ENCODE measurements at regions not wholly inside any gene's neighbourhood (a gene's known extent, or its start where the extent isn't known, plus 50 kb on each side); places are given as distances from the start of the nearest gene placed in this dataset.
"Not testable (repeated sequence)": the region's sequence is repeated elsewhere in the genome, so short reads cannot be mapped to it uniquely, and the experiment has no call there.

DNA sequence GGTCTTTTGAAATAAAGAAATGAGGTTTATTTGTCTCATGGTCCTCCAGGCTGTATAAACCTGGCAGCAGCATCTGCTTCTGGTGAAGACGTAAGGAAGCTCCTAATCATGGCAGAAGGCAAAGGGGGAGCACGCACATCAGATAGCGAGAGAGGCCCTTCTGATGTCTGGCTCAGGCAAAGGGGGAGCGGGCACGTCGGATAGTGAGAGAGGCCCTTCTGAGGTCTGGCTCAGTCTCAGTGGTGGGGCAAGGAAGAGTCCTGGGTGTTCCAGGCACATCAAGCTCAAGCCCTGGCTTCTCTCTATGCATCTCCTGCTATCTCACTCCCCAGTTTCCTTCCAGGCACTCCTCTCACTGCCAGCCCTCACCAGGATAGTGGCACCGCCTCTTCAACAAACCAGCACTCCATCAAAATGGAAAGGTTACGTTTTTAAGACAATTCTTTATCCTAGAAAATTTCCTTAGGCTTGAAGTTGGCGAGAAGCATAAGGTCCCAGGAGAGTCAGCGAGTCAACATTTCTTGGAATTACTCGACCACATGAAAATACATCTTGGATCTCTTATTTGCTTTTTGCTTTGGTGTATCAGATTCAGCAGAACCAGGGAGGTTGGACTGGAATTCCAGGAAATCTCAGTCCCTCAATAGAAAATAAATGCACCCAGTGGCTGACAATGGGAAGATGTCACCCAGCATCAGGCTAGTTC lies 189.6 kb upstream of the TMEM132C start:
- no peak for DNase-seq (ENCODE audit: low spot score)

DNA sequence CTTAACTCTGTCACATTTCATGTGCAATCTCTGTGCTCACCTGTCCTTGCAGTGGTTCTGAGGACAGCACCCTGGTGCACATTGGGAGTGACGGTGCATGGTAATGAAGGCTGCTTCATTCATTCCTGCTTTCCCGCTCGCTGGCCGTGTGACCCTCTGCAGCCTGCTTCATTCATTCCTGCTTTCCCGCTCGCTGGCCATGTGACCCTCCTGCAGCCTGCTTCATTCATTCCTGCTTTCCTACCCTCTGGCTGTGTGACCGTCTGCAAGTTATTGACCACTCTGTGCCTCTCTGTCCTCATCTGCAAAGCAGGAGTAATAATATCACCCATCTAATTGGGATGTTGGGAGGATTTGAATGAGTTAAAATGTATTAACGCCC lies 189.1 kb upstream of the TMEM132C start:
- no peak for DNase-seq (ENCODE audit: low spot score)

DNA sequence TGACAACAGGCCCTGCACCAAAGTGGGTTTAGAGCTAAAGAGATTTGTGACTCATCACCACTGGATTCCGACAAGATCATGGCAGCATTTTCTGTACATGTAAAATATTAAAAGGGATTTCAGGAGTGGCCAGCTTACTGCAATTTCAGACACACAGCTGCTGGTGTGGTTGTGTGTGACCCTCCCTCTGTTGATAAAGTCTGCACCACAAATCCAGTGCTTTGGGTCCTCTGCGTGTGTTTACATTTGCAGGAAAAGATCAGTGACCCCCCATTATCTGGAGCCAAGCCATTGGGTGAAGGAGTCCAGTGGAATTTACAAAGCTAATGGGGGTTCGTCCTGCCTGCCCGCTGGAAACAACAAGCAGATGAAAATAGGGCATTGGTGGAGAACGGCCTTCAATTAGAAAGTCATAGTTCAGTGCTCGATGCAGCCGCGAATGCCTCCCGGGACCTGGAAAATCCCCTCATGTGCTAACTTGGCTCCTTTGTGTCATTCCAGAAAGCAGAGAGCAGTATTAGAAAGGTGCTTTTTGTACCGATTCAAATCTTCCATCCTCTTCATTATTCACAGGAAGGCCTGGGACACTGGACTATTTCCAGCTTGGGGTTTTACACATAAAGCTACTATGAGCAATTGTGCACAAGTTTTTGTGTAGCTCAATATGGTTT lies 188.5 kb upstream of the TMEM132C start:
- DNase-seq (ENCODE audit: low spot score), result no peak

DNA sequence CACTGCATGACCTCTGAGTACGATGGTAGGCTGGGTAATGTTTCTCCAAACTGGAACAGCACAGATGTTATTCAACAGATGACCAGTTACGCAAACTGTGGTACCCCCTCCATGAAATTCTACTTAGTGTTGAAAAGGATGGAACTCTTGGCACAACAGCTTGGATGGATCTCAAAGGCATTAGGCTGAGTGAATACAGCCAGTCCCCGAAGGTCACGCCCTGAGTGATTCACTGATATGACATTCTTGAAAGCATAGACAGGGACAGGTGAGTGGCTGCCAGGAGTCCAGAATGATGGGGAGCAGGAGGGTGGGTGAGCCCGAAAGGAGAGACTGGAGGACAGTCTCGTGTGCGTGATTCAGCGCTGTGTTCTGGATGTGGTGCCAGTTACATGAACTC lies 187.5 kb upstream of the TMEM132C start:
- DNase-seq (ENCODE audit: low spot score), result no peak

DNA sequence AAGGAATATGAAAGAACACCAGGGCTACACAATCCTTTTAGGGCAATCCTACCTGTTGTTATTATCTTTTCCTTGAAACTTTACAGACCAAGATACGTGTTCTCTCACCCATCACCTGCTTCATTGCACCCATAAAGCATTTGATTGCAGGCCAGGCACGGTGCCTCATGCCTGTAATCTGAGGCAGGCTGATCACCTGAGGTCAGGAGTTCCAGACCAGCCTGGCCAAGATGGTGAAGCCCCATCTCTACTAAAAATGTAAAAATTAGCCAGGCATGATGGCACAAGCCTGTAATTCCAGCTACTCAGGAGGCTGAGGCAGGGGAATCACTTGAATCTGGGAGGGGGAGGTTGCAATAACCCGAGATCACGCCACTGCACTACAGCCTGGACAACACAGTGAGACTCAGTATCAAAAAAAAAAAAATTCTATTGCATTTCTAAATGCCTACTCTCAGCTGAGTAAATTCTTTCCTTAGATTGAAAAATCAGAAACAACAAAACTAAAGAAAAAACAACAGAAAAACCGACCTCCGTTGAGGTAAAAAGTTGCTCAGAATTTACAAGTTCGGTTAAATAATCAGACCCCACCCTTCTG lies 183.7 kb upstream of the TMEM132C start:
- no peak for DNase-seq (ENCODE audit: low spot score)

DNA sequence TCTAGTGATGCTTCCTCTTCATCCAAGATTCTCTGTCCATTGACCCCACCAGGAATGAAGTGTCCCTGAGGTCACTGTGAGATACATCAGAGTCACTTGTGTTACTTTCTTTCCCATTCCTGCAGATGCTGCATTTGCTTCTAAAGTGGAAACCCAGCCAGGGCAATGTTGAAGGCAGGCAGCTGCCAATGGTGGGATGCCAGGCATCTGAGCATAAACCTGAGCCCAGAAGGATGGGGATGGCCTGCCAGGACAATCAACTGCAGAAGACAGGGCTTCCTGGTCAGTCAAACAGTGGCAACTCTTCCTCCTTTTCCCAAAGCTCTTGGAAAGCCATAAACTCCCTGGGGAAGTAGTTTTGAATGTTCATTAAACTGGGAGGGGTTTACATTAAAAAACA lies 178.0 kb upstream of the TMEM132C start:
- DNase-seq (ENCODE audit: low spot score), result no peak

DNA sequence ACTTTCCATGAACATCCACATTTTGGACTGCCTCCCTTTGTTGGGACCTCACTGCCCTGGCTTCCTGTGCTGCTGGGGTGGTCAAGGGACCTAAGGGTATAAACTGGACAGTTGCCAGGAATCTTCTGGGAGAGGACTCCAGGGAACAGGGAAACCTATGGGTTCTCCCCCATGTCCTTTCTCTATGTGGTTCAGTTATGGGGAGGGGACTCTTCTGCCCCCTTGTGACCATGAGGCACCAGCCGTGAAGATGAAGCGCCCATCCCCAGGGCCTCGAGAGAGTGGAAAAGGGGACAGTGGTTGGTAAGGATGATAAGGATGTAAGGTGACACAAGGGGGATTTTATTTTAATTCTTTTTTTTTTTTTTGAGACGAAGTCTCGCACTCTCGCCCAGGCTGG lies 177.0 kb upstream of the TMEM132C start:
- DNase-seq (ENCODE audit: low spot score), result no peak

DNA sequence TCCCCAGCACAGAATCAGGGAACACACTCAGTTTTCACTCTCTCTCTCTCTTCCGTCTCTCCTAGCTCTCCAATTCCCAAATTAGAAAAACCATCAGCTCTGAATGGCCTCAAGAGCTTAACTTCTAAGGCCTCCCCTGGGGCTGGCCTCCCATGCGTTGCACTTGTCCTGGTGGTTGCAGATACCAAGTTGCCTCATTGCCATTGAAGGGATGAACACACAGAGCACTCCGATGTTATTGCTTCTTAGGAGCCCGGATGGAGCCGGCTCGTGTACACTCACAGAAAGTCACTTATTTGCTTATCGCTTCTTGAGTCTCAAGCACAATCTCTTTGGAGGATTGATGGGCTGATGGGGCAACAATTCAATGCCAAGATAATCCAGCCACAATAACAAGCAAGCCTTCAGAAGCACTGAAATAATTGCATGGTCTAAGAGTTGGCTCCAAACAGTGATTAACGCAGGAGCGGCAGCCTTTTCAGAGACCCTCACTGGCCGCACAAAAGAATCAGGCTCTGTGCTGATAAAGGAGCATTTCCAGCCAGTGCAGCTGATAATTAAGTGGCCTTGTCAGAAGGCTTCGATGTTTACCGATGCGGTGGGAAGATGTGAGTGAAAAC lies 175.8 kb upstream of the TMEM132C start:
- no peak for DNase-seq (ENCODE audit: low spot score)

DNA sequence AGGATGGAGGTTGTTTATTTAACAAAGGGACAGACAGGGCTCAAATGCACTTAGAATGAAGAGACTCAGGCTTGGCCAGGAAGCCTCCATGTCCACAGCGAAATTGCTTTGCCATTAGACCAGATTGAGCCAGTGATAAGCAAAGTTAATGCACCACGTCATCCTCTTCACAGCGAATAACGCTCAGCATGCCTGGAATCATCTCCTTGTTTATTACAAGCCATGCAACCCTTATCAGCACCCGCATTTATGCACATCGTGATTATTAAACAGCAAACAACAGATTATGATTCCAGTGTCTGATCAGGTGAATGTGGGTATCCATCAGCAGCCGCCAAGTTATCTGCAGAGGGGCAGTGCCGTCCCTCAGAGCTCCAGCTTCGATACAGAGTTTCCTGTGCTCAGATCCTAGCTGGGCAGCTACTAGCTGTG lies 175.0 kb upstream of the TMEM132C start:
- DNase-seq (ENCODE audit: low spot score), result no peak

DNA sequence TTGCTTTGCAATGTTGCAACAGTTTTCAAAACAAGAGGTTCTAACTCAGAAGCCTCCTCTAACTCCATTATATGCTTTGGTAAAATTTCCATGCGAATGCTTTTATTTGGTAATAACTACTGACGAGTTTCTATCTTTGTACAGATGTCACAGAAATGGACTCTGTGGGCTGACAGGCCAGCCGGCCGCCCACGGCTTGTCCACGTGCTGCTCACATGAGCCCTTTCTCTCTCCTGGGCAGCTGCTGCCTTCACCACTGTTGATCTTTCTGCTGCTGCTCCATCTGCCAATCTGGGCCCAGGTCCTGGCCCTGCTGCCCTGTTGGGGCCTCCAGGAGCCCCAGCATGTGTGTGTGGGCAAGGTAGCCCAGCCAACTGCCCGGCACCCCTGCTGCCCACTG lies 168.2 kb upstream of the TMEM132C start:
- DNase-seq (ENCODE audit: low spot score), result no peak

DNA sequence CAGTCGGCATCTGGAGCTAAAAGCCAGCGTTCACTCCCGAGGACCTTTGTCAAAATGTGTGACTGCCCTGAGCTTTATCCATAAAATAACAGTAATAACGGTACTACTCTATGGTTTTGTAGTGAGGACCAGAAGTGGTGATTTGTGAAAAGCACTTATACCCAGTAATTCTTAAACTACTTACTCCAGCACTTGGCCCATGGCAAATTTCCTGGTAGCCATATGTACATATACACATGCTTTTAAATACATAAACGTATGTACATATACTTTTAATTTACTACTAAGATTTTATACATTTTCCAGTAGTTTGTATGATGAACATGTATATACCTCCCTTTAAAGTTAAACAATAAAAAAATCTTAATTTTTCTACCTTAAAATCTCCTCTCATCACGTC lies 163.8 kb upstream of the TMEM132C start:
- no peak for DNase-seq (ENCODE audit: low spot score)

DNA sequence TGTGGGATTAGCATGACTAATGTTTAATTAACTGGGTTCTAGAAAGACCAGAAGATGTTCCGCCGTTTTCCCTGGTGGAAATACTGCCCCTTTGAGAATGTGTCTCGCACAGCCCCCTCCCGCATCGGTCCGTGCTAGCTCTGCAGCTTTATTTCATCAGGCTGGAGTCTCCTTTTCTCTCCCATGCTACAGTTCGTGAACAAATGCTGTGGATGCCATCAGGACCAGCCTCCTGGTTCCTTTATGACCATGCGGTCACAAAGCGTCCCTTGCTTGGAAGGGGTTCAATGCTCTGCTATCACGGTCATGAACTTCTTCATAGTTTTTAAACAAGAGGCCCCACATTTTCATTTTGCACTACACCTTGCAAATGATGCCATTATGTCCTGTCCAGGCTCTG lies 157.7 kb upstream of the TMEM132C start:
- DNase-seq (ENCODE audit: low spot score), result no peak

DNA sequence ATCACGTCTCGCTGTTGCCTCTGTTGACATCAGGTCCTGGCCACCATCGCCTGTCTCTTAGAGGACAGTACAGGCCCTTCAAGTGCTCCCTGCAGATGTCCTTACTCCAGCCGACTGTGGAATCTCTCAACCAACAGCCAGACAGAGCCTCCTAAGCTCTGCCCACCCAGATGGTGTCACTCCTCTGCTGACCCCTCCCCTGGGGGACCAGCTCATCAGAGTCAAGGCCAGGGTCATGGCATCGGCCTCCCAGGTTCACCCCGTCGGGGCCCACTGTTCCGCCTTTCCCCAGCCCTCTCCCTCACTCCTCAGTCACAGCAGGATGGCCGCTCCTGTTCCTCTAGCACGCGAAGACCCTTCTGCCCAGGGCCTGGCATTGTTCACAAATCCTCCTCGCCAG lies 157.3 kb upstream of the TMEM132C start:
- DNase-seq (ENCODE audit: low spot score), result no peak

DNA sequence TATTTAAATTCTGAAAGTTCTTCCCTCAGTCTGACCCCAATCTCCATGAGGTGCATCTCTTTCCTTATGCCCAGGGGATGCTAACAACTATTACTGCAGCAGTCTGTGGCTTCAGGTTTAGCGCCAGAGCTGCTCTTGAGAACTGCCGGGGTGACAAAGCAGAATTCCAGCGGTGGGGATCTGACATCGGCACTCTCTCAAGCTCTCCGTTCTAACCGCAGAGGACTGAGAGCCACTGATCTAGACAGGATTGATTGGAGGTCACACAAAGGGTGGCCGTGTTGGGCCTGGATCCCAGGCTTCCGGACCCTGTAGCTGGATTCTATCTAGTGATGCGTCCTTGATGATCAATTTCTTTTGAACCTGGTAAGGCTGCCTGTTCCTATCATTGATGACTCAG lies 155.6 kb upstream of the TMEM132C start:
- DNase-seq (ENCODE audit: low spot score), result no peak

DNA sequence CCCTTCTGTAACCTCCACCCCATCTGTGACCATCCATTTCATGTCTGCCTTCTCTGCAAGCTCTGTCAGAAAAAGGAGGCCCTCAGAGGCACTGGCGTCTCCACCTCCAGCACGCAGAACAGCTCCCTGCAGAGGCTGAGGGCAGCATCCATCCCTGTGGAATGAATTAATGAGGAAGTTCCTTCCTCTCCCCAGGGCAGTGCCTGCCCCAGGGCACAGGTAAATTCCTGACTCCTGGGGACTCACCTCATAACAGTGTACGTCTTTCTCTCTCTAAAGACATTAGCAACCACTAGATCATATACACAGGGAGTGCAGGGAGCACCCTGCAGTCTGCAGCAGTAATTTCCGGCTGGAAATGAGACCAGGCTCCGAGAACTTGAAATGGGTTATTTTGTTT lies 155.0 kb upstream of the TMEM132C start:
- DNase-seq (ENCODE audit: low spot score), result no peak

DNA sequence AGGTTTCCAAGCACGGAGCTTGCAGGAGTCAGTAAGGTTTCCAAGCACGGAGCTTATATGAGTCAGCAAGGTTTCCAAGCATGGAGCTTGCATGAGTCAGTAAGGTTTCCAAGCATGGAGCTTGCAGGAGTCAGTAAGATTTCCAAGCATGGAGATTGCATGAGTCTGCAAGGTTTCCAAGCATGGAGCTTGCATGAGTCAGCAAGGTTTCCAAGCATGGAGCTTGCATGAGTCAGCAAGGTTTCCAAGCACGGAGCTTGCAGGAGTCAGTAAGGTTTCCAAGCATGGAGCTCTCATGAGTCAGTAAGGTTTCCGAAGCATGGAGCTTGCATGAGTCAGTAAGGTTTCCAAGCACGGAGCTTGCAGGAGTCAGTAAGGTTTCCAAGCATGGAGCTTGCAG lies 153.7 kb upstream of the TMEM132C start:
- not testable (repeated sequence) for DNase-seq (ENCODE audit: low spot score)

DNA sequence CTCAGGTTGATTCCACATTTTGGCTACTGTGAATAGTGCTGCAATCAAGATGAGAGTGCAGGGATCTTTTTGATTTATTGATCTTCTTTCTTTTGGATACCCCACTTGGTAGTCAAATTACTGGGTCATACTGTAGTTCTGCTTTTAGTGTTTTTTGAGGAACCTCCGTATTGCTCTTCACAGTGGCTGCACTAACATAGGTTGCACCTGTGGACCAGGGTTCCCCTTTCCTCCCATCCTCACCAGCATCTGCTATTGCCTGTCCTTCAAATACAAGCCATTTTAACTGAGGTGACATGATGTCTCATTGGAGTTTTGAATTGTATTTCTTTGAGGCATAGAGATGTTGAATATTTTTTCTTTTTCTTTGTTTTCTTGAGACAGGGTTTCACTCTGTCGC lies 152.5 kb upstream of the TMEM132C start:
- no peak for DNase-seq (ENCODE audit: low spot score)

DNA sequence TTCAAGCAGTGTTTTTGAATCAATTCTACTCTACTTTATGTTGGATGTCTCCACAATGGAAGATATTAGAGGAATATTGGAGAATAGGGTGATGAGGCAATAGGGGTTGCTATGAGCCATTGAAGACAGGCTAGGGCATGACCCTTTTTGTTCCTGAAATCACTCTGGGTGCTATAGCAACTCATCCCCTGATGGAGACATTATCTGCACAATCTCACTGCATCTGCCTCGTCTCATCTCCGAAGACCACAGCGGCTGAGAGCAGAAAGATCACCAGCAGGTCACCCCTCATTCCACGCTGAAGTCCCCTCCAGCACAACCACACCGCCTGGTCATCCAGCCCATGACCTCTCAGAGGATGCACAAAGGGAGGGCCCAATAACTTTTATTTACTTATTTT lies 150.4 kb upstream of the TMEM132C start:
- DNase-seq (ENCODE audit: low spot score), result no peak

DNA sequence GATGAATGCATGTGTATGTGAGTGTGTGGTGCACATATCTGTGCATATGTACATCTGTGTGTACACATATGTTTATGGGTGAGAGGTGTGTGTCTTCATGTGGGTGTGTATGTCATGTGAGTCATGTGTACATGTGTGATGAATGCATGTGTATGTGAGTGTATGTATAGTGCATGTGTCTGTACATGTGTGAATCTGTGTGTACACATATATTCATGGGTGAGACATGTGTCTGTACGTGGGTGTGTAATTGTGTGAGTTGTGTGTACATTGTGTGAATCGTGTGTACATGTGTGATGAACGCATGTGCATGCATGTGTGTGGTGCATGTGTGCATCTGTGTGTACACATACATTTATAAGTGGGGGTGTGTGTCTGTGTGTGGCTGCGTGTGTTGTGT lies 146.9 kb upstream of the TMEM132C start:
- DNase-seq (ENCODE audit: low spot score), result no peak

DNA sequence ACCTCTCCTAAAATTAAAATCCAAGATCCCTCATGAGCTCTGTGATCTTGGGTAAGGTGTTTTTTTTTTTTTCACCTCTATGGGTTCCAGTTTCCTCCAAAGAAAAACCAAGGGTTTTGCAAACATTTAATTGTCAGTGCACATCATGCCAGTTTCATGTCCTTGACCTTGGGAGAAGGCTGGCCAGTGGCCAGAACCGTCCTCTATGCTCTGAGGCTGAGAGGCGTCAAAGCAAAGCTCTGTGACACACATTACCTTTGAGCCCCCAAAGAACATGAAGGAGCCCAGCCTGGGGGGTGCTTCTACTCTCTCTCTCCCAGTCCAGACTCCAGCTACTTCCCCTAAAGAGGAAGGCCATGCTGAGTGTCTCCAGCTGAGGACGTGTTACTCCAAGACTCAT lies 145.5 kb upstream of the TMEM132C start:
- DNase-seq (ENCODE audit: low spot score), result no peak

DNA sequence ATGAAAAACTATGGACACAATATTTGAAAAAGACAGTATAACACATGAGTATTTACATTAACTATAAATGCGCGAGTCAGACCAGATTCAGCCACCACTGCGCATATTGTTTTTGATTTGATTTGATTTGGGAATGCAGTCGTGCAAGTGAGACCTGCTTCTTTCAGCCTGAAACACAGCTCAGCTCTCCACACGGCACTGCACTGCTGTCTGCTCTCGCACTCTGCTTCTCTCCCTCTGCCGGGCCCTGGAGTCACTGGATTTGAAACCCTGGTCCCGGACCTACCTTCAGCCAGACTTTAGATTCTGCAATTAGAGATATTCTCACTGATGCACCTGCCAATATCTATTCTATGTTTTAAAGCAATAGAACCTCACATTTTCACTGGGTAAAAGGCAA lies 143.9 kb upstream of the TMEM132C start:
- no peak for DNase-seq (ENCODE audit: low spot score)

DNA sequence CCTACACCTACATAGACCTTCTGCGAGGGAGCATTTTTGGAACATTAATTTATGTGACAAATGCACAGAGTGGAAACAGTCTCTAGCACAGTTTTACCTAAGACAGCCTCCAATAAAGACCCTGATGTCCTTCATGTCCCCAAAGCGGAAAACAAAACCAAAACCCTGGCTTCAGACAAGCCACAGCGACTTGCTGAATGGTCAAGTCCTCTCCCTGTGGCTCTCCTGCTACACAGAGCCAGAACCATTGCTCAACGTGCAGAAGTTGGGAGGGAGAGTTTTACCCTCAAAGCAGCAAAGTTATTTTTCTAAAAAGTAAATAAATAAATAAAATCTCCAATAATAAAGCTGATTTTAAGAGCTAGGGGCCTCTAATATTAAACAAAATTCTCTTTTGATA lies 135.0 kb upstream of the TMEM132C start:
- DNase-seq (ENCODE audit: low spot score), result no peak

DNA sequence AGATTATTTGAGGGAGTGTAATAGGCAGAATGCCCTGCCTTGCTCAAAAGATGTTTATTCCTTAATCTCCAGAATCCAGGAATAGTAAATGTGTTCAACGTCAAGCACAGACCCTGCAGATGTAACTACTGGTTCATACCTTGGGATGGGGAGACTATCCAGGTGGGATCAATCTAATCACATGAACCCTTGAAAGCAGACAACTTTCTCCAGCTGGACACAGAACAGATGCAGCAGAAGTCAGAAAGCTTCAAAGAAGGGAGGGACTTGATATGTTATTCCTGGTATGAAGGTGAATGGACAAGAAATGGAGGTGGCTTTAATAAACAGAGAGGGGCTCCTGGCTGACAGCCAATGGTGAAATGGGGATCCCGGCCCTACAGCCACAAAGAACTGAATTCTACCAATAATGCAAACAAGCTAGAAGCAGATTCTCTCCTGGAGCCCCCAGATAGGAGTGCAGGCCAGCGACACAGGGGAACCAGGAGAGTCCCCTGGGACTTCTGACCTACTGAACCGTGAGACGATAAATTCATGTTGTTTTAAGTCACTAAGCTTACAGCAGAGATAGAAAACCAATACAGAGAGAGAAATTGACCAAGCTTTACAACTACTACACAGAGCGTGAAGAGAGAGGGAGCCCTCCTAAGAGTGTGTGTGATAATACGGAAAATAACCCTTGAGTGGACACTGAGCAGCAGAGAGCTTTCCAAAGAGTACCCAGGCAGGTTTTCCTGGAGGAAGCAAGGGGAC lies 133.5 kb upstream of the TMEM132C start:
- DNase-seq (ENCODE audit: low spot score), result no peak

Measured in NAMALWA (cell line).